Endothelial cell of umbilical vein (primary cell): ENCODE measurements at regions not wholly inside any gene's neighbourhood (a gene's known extent, or its start where the extent isn't known, plus 50 kb on each side); places are given as distances from the start of the nearest gene placed in this dataset.

Experiments used
- BruUV-seq: library from RNA; stranded (reverse); fragments of 400-500 nt; replicated peaks from 2 replicates; lab custom pipeline; 2021; lab: Mats Ljungman, UMichigan
- CTCF ChIA-PET: fragments of 300-600, 350-600 bp; sonication (Branson Sonifier 250); formaldehyde crosslinking; loops from one replicate; lab custom pipeline; 2021; ENCODE audit warnings: antibody characterized with exemption, inconsistent platforms; lab: Charles Lee
- POLR2A ChIA-PET: fragments of 300-600, 350-600 bp; sonication (Branson Sonifier 250); formaldehyde crosslinking; loops from one replicate; lab custom pipeline; 2021; ENCODE audit warnings: antibody characterized with exemption, inconsistent platforms; lab: Charles Lee
- DNase-seq: peaks from one replicate; pipeline ENCODE4 v3.0.0-alpha.2; 2011; ENCODE audit warnings: low read depth, low spot score
- FAIRE-seq: peaks from 2 replicates; lab custom pipeline; 2011; peaks lifted over from hg19 to GRCh38; lab: Jason Lieb, UNC
- H2AFZ ChIP-seq: 2 replicates; pipeline ENCODE4 v1.6.0; 2012; ENCODE audit warnings: low read depth, low read length, control low read depth, inconsistent platforms
- H3K27ac ChIP-seq: 2 replicates; pipeline ENCODE4 v1.5.1; 2011; ENCODE audit warnings: low read depth, mild to moderate bottlenecking, control low read depth, low read length, moderate library complexity; ENCODE audit not compliant: insufficient read depth
- H3K27me3 ChIP-seq, 2 experiments: 2 replicates each; pipeline versions ENCODE4 v1.6.0 to v1.6.1; 2011; ENCODE audit warnings: low read length in 2 of 2, mixed read lengths in 1 of 2; ENCODE audit not compliant: control insufficient read depth in 2 of 2, insufficient read depth in 2 of 2
- H3K36me3 ChIP-seq, 2 experiments: 2 replicates in 1 of 2; 3 replicates in 1 of 2; pipeline ENCODE4 v1.5.1; 2011; ENCODE audit warnings: low read length in 2 of 2, mild to moderate bottlenecking in 1 of 2, moderate library complexity in 1 of 2; ENCODE audit not compliant: control insufficient read depth in 2 of 2, insufficient read depth in 2 of 2; ENCODE audit errors: extremely low read depth in 1 of 2
- H3K4me1 ChIP-seq: 3 replicates; pipeline ENCODE4 v1.5.1; 2011; ENCODE audit warnings: mild to moderate bottlenecking, low read length; ENCODE audit not compliant: control insufficient read depth, insufficient read depth; ENCODE audit errors: extremely low read depth
- H3K4me2 ChIP-seq: 2 replicates; pipeline ENCODE4 v1.6.1; 2011; ENCODE audit warnings: low read length, control low read depth, mixed read lengths; ENCODE audit not compliant: insufficient read depth
- H3K4me3 ChIP-seq, 3 experiments: fragments of 200-600 bp in 1 of 3; sonication (generic), shearing (Covaris generic) in 1 of 3; replicated peaks in 1 of 3; 2 replicates each; pipeline ENCODE4 v1.5.1; 2011 to 2016; ENCODE audit warnings: control low read depth in 3 of 3, low read length in 3 of 3, mild to moderate bottlenecking in 2 of 3, inconsistent platforms in 1 of 3, low read depth in 1 of 3, moderate library complexity in 1 of 3; ENCODE audit not compliant: insufficient read depth in 1 of 3
- H3K79me2 ChIP-seq: 2 replicates; pipeline ENCODE4 v1.6.0; 2012; ENCODE audit warnings: low read length, inconsistent platforms; ENCODE audit not compliant: control insufficient read depth, insufficient read depth
- H3K9ac ChIP-seq: replicated peaks from 2 replicates; pipeline ENCODE3; 2011; ENCODE audit warnings: low read length, control low read depth; ENCODE audit not compliant: insufficient read depth; ENCODE audit errors: extremely low read depth
- H3K9me1 ChIP-seq: replicated peaks from 3 replicates; pipeline ENCODE4 v1.6.0; 2011; ENCODE audit warnings: mild to moderate bottlenecking, low read length; ENCODE audit not compliant: control insufficient read depth, insufficient read depth; ENCODE audit errors: extremely low read depth
- H3K9me3 ChIP-seq: replicated peaks from 2 replicates; pipeline ENCODE4 v1.5.1; 2012; ENCODE audit warnings: low read length, inconsistent platforms; ENCODE audit not compliant: control insufficient read depth, insufficient read depth
- H4K20me1 ChIP-seq: replicated peaks from 2 replicates; pipeline ENCODE3; 2011; ENCODE audit warnings: mild to moderate bottlenecking, low read length; ENCODE audit not compliant: control insufficient read depth, insufficient read depth; ENCODE audit errors: extremely low read depth
- EZH2 ChIP-seq: IDR thresholded peaks from 2 replicates; pipeline ENCODE4 v1.6.1; 2012; ENCODE audit warnings: borderline replicate concordance, low read depth, mild to moderate bottlenecking, moderate library complexity, low read length, inconsistent platforms; ENCODE audit not compliant: severe bottlenecking
- FOS ChIP-seq: IDR thresholded peaks from 2 replicates; pipeline ENCODE4 v1.6.1; 2011; ENCODE audit warnings: mild to moderate bottlenecking, low read length, moderate library complexity, borderline replicate concordance; ENCODE audit not compliant: insufficient read depth
- GATA2 ChIP-seq: IDR thresholded peaks from 2 replicates; pipeline ENCODE4 v1.7.0; 2011; ENCODE audit warnings: low read depth, mild to moderate bottlenecking, moderate library complexity, mixed read lengths, low read length; ENCODE audit not compliant: insufficient read length, insufficient read depth
- JUN ChIP-seq: IDR thresholded peaks from 2 replicates; pipeline ENCODE4 v1.6.1; 2011; ENCODE audit warnings: borderline replicate concordance, low read depth; ENCODE audit not compliant: insufficient read length, insufficient read depth
- MYC ChIP-seq: IDR thresholded peaks from one replicate; pipeline ENCODE4 v1.6.1; 2011; ENCODE audit warnings: mild to moderate bottlenecking, low read depth, low read length
- POLR2A ChIP-seq: IDR thresholded peaks from 2 replicates; pipeline ENCODE4 v1.6.1; 2012; ENCODE audit warnings: low read depth, mild to moderate bottlenecking, control low read depth, low read length
- POLR2AphosphoS5 ChIP-seq: IDR thresholded peaks from 2 replicates; pipeline ENCODE4 v1.6.1; 2012; ENCODE audit warnings: low read depth, mild to moderate bottlenecking, control low read depth, low read length, moderate library complexity; ENCODE audit not compliant: insufficient read depth
- dilution Hi-C: fragments of 300-500 bp; cut with MboI; formaldehyde crosslinking; loops from one replicate; pipeline ENCODE4 v1.15.0; 2019; ENCODE audit warnings: low sequenced_read_pairs; ENCODE audit not compliant: extremely low pct_ligation_motif_present
- intact Hi-C: fragments of 100-400 bp; cut with micrococcal nuclease; formaldehyde crosslinking; loops from one replicate; pipeline ENCODE4 v1.10.0; 2022
- TF ChIP-seq, protein P1 (sequence below): IDR thresholded peaks from 2 replicates; pipeline ENCODE4 v1.6.1; 2011; ENCODE audit not compliant: insufficient read depth, insufficient read length
- TF ChIP-seq, protein P2 (sequence below), 2 donors: IDR thresholded peaks; 1 replicate in 1 of 2; 2 replicates in 1 of 2; pipeline ENCODE4 v1.5.1; 2011; ENCODE audit warnings: low read length in 2 of 2, mild to moderate bottlenecking in 2 of 2, moderate library complexity in 2 of 2, control low read depth in 1 of 2, inconsistent platforms in 1 of 2, low read depth in 1 of 2; ENCODE audit not compliant: insufficient read depth in 1 of 2; ENCODE audit errors: extremely low read depth in 1 of 2

DNA sequence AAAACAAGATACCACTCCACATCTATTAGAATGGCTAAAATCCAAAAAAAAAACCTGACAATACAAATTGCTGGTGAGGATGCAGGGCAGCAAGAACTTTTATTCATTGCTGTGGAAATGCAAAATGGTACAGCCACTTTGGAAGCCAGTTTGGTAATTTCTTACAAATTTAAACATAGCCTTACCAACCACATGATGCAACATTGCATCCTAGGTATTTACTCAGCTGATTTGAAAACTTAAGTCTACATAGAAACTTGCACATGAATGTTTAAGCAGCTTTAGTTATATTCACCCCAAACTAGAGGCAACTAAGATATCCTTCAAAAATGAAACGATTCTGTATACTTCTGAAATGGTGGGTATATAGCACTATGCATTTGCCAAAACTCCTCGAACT, 178.8 kb upstream of the PDE4B start:
- ChIA-PET CTCF (no interaction called here), POLR2A (no interaction called here)
- dilution Hi-C loops = no loop called here
- Histone ChIP-seq H3K9me3 (no peaks in the 10 kb centered on the region), H3K9ac (no peak overlapping the region), H3K4me3 (no peak overlapping the region), H3K79me2 (no peaks in the 10 kb centered on the region), H3K36me3 (no peaks in the 10 kb centered on the region), H2AFZ (no peak overlapping the region), H3K27ac (no peak overlapping the region), H3K9me1 (no peaks in the 10 kb centered on the region), H3K27me3 (no peaks in the 10 kb centered on the region), H4K20me1 (no peaks in the 10 kb centered on the region), H3K4me1 (peaks cover 20% of the 10 kb centered on the region), H3K4me2 (no peak overlapping the region)
- no TSS peak for BruUV-seq
- intact Hi-C loops = no loop called here
- TF ChIP-seq, protein P1, sequence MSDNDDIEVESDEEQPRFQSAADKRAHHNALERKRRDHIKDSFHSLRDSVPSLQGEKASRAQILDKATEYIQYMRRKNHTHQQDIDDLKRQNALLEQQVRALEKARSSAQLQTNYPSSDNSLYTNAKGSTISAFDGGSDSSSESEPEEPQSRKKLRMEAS = no peak
- no peak for TF ChIP-seq FOS
- TF ChIP-seq, protein P2, sequence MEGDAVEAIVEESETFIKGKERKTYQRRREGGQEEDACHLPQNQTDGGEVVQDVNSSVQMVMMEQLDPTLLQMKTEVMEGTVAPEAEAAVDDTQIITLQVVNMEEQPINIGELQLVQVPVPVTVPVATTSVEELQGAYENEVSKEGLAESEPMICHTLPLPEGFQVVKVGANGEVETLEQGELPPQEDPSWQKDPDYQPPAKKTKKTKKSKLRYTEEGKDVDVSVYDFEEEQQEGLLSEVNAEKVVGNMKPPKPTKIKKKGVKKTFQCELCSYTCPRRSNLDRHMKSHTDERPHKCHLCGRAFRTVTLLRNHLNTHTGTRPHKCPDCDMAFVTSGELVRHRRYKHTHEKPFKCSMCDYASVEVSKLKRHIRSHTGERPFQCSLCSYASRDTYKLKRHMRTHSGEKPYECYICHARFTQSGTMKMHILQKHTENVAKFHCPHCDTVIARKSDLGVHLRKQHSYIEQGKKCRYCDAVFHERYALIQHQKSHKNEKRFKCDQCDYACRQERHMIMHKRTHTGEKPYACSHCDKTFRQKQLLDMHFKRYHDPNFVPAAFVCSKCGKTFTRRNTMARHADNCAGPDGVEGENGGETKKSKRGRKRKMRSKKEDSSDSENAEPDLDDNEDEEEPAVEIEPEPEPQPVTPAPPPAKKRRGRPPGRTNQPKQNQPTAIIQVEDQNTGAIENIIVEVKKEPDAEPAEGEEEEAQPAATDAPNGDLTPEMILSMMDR (IDR thresholded peaks at IDR 0.05; ENCODE audit: extremely low read depth in 1 of 2, insufficient read depth in 1 of 2, low read depth in 1 of 2, low read length in 2 of 2) = no peak
- TF ChIP-seq POLR2A = no peak
- no peak for TF ChIP-seq EZH2
- TF ChIP-seq JUN = no peak
- no peak for TF ChIP-seq POLR2AphosphoS5
- no peak for TF ChIP-seq GATA2
- TF ChIP-seq MYC = no peak
- DNase-seq = no peak
- FAIRE-seq = no peak
